Activated CD8-positive, alpha-beta memory T cell treated with anti-CD3 and anti-CD28 coated beads, Interleukin-2, amount 50 U/mL, for 1 hour (primary cell): ENCODE measurements at regions not wholly inside any gene's neighbourhood (a gene's known extent, or its start where the extent isn't known, plus 50 kb on each side); places are given as distances from the start of the nearest gene placed in this dataset.
"Not testable (repeated sequence)": the region's sequence is repeated elsewhere in the genome, so short reads cannot be mapped to it uniquely, and the experiment has no call there.

Source experiments
- DNase-seq: peaks from one replicate; pipeline ENCODE4 v3.0.0-alpha.2; 2020; ENCODE audit errors: extremely low read depth

DNA sequence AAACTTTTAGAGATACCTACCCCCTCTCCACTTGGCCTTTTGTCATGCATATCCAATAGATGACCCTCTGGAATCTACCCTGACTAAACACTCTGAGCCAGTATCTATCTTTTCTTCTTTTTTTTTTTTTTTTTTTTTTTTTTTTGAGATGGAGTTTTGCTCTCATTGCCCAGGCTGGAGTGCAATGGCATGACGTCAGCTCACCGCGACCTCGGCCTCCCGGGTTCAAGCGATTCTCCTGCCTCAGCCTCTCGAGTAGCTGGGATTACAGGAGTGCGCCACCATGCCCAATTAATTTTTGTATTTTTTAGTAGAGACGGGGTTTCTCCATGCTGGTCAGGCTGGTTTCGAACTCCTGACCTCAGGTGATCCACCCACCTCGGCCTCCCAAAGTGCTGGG is 50.8 kb upstream of the GRIN2B start:
- DNase-seq, result not testable (repeated sequence)

GRCh38 chr12:14043776-14044175 is 62.4 kb upstream of the GRIN2B start:
- DNase-seq, result no peak

DNA sequence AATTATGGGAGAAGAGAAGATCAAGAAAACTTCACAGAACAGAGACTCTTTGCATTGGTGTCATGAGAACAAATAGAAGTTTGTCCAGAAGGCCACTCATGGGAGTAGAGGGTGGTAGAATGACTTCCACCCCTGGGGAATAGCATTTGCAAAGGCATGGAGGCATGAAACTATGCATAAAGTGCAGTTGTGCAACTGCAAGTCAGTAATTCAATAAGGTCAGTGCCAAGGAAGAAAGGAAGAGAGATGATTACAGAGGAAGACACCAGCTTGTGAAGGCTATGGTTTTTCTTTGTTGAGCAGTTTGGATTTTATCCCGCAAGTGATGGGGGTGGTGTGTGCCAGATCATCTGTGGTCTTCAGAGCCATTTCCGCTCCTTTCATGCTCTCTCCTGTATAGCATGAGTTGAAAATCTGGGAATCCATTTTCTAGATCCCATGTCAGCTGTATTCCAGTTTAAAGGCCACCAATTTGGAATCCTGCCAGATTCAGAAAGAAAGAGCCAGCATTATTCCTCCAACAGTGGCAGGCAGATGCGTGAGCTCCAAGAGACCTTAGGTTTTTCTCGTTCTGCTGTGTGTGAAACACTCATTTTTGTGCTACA is 67.6 kb upstream of the GRIN2B start:
- DNase-seq, result no peak

- DNase-seq, result no peak
These were observed 76.5 kb upstream of the GRIN2B start for GRCh38 chr12:14057895-14058294.

DNA sequence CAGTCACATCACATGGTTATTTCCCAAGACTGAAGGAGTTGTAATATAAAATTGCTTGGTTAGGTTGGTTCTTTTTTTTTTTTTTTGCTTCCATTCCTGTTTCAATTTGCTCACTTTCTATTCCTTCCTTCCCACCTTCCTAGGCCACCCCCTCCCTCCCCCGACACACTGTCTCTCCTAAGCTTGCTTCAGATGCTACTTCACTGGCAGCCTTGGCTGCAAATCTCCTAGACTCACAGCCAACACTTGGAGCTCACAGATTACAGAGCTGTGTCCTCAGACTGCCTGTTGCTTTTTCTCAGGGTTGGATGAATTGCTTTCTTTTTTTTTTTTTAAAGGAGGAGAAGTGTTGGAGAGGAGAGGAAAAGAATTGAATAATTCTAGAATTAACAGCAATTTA is 77.3 kb upstream of the GRIN2B start:
- DNase-seq, result no peak

- no peak for DNase-seq
These were observed 78.1 kb upstream of the GRIN2B start for GRCh38 chr12:14059548-14059947.

GRCh38 chr12:14065616-14066015 is 84.2 kb upstream of the GRIN2B start:
- no peak for DNase-seq

DNA sequence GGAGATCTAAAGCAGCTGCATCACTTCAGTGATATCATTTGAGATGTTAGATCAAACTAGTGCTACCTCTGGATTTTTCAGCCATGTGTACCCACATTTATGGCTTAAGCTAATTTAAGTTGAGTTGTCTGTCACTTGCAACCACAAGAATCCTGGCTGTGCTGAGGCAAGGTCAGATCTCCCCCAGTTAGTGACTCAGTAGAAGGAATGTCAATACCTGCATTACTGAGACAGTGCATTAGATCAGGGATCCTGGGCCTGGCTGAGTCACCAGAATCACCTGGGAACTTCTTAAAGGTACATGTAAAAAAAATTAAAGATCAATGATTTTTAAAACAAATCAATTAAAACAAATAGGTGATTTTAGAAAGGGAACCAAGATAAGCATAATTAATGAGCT is 84.6 kb upstream of the GRIN2B start:
- DNase-seq, result no peak

DNA sequence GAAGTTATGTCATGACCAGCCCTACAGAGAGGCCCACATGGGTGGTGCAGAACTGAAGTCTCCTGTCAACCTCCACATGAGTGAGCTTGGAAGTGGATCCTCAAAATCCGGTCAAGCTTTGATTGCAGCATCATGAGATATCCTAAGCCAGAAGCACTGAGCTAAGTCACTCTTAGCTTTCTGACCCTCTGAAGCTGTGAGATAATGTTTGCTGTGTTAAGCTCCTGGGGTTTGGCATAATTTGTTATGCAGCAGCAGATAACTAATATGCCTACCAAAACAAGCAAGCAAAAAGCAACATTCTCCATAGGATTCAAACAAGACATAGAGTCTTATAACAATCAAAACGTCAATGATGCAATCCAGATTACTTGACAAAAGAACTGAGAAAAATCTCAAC is 87.6 kb upstream of the GRIN2B start:
- no peak for DNase-seq

GRCh38 chr12:14071833-14072232 is 90.4 kb upstream of the GRIN2B start:
- DNase-seq, result no peak

DNA sequence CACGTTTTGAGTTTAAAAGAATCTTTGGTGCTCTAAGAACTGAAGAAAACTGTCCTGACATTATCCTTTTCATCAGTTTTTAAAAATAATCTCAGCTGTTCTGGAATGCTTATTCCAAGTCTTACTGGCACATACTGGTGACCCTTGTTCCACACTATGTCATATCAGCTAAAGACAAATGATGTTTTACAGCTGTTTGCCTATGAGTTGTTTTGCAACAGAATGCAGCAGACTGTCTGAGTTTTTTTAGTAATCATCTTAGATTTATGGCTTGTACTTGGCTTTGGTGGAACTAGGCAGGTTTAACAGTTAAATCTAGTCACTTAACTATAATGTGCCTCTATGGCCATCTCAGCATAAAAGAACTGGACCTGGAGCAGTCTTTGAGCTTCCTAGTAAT is 91.6 kb upstream of the GRIN2B start:
- DNase-seq, result no peak

- DNase-seq, result no peak
These were observed 94.5 kb upstream of the GRIN2B start for GRCh38 chr12:14075797-14076393.

GRCh38 chr12:14076538-14076937 is 95.1 kb upstream of the GRIN2B start:
- no peak for DNase-seq

DNA sequence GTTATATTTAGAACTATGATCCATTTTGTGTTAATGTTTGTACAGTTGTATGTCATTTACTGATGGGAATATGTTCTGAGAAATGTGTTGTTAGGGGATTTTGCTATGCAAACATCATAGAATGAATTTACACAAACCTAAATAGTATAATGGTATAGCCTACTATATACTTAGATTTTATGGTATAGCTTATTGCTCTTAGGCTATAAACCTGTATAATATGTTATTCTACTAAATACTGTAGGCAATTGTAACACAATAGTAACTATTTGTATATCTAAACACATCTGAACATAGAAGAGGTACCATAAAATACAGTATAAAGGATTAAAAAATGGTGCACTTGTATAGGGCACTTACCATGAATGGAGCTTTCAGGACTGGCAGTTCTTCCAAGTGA is 105.4 kb upstream of the GRIN2B start:
- no peak for DNase-seq

- no peak for DNase-seq
These were observed 118.6 kb upstream of the GRIN2B start for GRCh38 chr12:14099994-14100393.

GRCh38 chr12:14101556-14101955 is 120.2 kb upstream of the GRIN2B start:
- DNase-seq, result not testable (repeated sequence)

DNA sequence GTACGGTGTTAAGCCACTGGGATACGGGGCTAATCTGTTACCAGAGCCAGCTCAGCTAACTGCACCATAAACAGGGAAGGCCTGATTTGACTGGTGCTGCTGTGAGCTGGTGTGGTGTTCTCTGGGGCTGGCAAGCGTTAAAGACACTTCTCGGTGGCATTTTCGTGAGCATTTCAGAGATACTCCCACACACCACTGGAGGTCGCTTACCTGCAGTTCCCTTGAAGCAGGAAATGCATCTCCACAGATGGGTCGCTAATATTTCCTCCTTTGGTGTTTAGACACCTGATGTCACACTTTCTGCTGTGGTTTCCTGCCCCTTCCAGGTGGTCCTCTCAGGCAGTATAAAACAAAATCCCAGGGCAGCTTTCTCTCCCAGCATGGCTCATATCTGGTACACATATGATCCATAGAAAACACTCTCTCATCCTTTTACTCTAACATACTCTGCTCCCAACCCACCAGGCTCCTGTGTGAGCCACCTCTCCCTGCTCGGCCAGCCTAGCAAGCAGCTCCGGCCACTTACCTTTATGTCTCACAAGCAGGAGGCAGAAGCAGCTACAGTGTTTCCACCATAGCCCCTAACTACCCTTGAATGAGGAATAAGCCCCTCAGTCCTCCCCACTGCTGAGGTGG is 129.9 kb upstream of the GRIN2B start:
- DNase-seq, result no peak

- no peak for DNase-seq
These were observed 131.6 kb upstream of the GRIN2B start for GRCh38 chr12:14113031-14113430.

DNA sequence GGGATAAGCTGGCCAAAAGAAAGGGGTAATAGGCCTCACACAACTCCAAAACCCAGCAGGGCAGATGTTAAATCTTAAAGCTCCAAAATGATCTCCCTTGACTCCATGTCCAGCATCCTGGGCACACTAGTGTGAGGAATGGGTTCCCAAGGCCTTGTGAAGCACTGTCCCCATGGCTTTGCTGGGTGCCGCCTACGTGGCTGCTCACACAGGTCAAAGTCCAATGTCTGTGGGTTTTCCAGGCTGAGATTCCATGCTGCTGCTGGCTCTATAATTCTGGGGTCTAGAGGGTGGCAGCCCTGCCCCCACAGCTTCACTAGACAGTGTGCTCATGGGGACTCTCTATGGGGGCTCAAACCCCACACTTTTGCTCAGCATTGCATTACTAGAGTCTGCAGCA is 145.3 kb upstream of the GRIN2B start:
- DNase-seq, result no peak

GRCh38 chr12:14129611-14130195 is 148.3 kb upstream of the GRIN2B start:
- no peak for DNase-seq

DNA sequence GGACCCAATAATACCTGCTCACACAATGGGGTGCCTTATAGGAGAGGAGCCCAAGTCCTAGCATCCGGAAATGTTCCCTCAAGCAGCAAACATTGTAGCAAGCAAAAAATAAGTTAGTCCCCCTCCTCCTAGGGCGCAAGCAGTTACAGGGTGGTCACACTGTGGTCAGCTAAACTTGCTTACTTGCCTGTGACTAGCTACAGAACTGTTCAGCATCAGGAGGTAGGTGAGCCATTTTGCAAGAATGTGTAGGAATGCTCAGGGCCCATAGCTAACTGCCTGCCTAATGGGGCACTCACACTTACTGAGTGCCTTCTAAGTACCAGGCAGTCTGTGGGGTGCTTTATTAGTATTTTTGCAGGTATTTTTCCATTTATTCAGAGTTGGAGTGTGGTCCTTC is 154.6 kb upstream of the GRIN2B start:
- DNase-seq, result no peak

DNA sequence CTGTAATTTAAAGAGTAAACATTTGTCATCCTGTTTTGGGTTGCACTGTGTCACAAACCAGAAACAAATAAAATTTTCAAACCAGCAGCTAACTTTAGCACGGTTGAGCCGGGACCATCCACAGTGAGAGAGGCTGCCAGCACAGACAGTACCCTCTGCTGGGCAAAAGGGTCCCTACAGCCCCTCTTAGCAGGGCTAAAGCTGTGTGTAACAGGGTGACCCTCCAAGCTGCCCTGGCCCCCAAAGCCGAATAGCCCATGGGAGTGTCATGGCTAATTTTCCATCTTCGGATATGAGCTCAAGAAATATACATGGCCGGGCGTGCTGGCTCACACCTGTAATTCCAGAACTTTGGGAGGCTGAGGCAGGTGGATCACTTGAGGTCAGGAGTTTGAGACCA is 157.1 kb upstream of the GRIN2B start:
- DNase-seq, result no peak
